Activated CD8-positive, alpha-beta T cell treated with anti-CD3 and anti-CD28 coated beads for 36 hours (primary cell): ENCODE measurements at regions not wholly inside any gene's neighbourhood (a gene's known extent, or its start where the extent isn't known, plus 50 kb on each side); places are given as distances from the start of the nearest gene placed in this dataset.
"Not testable (repeated sequence)": the region's sequence is repeated elsewhere in the genome, so short reads cannot be mapped to it uniquely, and the experiment has no call there.

Experiments used
- ATAC-seq: fragments of 200-7000 bp; cut with Tn5 transposase; one replicate; pipeline ENCODE4 v1.10.0; 2021; ENCODE audit warnings: mild to moderate bottlenecking, moderate library complexity
- CTCF ChIA-PET: fragments of 350-600 bp; sonication (Branson Sonifier 250); formaldehyde crosslinking; loops from one replicate; lab custom pipeline; 2021; ENCODE audit warnings: antibody characterized with exemption; lab: Charles Lee
- POLR2A ChIA-PET: fragments of 350-600 bp; sonication (Branson Sonifier 250); formaldehyde crosslinking; loops from one replicate; lab custom pipeline; 2021; ENCODE audit warnings: antibody characterized with exemption; lab: Charles Lee
- DNase-seq: peaks from one replicate; pipeline ENCODE4 v3.0.0-alpha.2; 2020
- H3K27ac Mint-ChIP-seq: one replicate; pipeline ENCODE4 v1.8.0; 2021; ENCODE audit warnings: mild to moderate bottlenecking, mixed read lengths
- H3K27me3 Mint-ChIP-seq: one replicate; pipeline ENCODE4 v1.8.0; 2021; ENCODE audit warnings: mixed read lengths
- H3K36me3 Mint-ChIP-seq: one replicate; pipeline ENCODE4 v1.8.0; 2021; ENCODE audit warnings: low read depth, mixed read lengths
- H3K4me1 Mint-ChIP-seq: one replicate; pipeline ENCODE4 v1.8.0; 2021; ENCODE audit warnings: low read depth, mixed read lengths
- H3K4me3 Mint-ChIP-seq: one replicate; pipeline ENCODE4 v1.8.0; 2021; ENCODE audit warnings: mild to moderate bottlenecking, moderate library complexity, mixed read lengths
- H3K9me3 Mint-ChIP-seq: one replicate; pipeline ENCODE4 v1.8.0; 2021; ENCODE audit warnings: mixed read lengths
- intact Hi-C: fragments of 100-400 bp; cut with micrococcal nuclease; formaldehyde crosslinking; loops from one replicate; pipeline ENCODE4 v1.10.0; 2022
- TF ChIP-seq, protein P1 (sequence below): fragments of 200-600 bp; IDR thresholded peaks from one replicate; pipeline ENCODE4 v1.8.0; 2022; ENCODE audit warnings: antibody characterized with exemption, mild to moderate bottlenecking

DNA sequence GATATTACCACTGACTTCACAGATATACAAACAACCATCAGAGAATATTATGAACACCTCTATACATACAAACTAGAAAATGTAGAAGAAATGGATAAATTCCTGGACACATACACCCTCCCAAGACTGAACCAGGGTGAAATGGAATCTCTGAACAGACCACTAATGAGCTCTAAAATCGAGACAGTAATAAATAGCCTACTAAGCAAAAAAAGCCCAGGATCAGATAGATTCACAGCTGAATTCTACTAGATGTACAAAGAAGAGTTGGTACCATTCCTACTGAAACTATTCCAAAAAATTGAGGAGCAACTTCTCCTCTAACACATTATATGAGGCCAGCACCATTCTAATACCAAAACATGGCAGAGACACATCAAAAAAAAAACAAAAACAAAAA is 837.7 kb downstream of the FSCB start:
- no peak for ATAC-seq
- peaks cover 12% of the 10 kb centered on the region for H3K9me3 Mint-ChIP-seq
- CTCF ChIA-PET: no interaction called here
- no peaks in the 10 kb centered on the region for H3K4me1 Mint-ChIP-seq
- no peak overlapping the region for H3K4me3 Mint-ChIP-seq
- DNase-seq: no peak
- H3K36me3 Mint-ChIP-seq: no peaks in the 10 kb centered on the region
- no peaks in the 10 kb centered on the region for H3K27me3 Mint-ChIP-seq
- H3K27ac Mint-ChIP-seq: no peak overlapping the region
- TF ChIP-seq, protein P1, sequence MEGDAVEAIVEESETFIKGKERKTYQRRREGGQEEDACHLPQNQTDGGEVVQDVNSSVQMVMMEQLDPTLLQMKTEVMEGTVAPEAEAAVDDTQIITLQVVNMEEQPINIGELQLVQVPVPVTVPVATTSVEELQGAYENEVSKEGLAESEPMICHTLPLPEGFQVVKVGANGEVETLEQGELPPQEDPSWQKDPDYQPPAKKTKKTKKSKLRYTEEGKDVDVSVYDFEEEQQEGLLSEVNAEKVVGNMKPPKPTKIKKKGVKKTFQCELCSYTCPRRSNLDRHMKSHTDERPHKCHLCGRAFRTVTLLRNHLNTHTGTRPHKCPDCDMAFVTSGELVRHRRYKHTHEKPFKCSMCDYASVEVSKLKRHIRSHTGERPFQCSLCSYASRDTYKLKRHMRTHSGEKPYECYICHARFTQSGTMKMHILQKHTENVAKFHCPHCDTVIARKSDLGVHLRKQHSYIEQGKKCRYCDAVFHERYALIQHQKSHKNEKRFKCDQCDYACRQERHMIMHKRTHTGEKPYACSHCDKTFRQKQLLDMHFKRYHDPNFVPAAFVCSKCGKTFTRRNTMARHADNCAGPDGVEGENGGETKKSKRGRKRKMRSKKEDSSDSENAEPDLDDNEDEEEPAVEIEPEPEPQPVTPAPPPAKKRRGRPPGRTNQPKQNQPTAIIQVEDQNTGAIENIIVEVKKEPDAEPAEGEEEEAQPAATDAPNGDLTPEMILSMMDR: no peak
- intact Hi-C loops: no loop called here
- POLR2A ChIA-PET: no interaction called here

DNA sequence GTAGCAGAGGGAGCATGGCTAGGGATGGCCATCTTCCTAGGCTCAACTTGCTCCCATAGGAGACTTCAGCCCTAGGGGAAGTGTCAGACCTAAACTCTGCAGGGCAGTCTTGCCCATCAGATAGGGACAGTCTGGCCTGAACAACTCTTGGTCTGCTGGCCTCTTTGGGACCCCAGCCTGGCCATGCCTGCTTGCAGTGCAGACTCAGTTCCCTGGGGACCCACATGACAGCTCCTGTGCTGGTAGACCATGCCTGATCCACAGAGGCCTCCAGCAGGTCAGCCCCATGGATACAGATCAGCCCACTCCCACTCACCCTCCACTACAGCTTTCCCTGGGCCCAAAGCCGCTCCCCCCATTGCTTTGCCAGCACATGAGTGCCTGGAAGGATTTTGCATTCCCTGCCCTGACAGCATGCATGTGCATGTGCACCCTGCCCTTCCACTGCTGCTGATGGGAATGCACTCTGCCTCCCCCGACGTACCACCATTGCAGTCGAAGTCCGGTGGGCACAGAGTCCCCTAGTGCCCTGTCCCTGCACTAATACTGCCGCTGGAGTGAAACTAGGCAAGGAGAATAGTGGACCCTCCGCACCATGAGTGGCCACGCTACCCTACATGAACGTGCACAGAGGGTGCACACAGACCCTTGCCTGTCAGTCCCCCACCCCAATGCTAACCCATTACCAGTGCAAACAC is 841.4 kb downstream of the FSCB start:
- H3K4me3 Mint-ChIP-seq: no peak overlapping the region
- H3K9me3 Mint-ChIP-seq: peaks cover 9% of the 10 kb centered on the region
- H3K4me1 Mint-ChIP-seq: no peaks in the 10 kb centered on the region
- CTCF ChIA-PET: no interaction called here
- ATAC-seq: no peak
- H3K36me3 Mint-ChIP-seq: no peaks in the 10 kb centered on the region
- no peak for DNase-seq
- no peaks in the 10 kb centered on the region for H3K27me3 Mint-ChIP-seq
- POLR2A ChIA-PET: no interaction called here
- no peak overlapping the region for H3K27ac Mint-ChIP-seq
- intact Hi-C loops: no loop called here
- TF ChIP-seq, protein P1: no peak

DNA sequence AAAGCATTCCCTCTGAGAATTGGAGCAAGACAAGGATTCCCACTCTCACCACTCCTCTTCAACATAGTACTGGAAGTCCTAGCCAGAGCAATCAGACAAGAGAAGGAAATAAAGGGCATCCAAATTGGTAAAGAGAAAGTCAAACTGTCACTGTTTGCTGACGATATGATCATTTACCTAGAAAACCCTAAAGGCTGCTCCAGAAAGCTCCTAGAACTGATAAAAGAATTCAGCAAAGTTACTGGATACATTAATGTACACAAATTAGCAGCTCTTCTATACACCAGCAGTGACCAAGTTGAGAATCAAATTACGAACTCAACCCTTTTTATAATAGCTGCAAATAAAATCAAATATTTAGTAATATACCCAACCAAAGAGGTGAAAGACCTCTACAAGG is 851.9 kb downstream of the FSCB start:
- POLR2A ChIA-PET, intact Hi-C loops, H3K27ac Mint-ChIP-seq, DNase-seq, ATAC-seq, CTCF ChIA-PET, H3K36me3 Mint-ChIP-seq, H3K4me3 Mint-ChIP-seq, H3K27me3 Mint-ChIP-seq, H3K4me1 Mint-ChIP-seq: not testable (repeated sequence)
- peaks cover 10% of the 10 kb centered on the region for H3K9me3 Mint-ChIP-seq

DNA sequence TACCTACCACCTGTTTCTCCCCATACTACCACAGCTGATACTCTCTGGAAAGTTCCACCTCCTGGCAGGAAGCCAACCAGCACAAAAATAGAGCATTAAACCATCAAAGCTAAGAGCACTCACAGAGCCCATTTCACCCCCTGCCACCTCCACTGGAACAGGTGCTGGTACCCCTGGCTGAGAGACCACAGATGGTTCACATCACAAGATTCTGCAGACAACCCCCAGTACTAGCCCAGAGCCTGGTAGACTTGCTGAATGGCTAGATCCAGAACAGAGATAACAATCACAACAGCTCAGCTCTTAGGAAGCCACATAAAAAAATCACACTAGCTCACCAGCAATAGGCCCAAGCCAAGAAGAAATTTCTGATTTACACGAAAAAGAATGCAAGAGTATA is 855.2 kb downstream of the FSCB start:
- H3K4me1 Mint-ChIP-seq: no peaks in the 10 kb centered on the region
- no peaks in the 10 kb centered on the region for H3K27me3 Mint-ChIP-seq
- no peaks in the 10 kb centered on the region for H3K36me3 Mint-ChIP-seq
- ChIA-PET CTCF (no interaction called here), POLR2A (no interaction called here)
- intact Hi-C loops: no loop called here
- no peak overlapping the region for H3K4me3 Mint-ChIP-seq
- TF ChIP-seq, protein P1: no peak
- H3K27ac Mint-ChIP-seq: no peak overlapping the region
- ATAC-seq (no peak), DNase-seq (no peak)
- H3K9me3 Mint-ChIP-seq: peaks cover 13% of the 10 kb centered on the region

DNA sequence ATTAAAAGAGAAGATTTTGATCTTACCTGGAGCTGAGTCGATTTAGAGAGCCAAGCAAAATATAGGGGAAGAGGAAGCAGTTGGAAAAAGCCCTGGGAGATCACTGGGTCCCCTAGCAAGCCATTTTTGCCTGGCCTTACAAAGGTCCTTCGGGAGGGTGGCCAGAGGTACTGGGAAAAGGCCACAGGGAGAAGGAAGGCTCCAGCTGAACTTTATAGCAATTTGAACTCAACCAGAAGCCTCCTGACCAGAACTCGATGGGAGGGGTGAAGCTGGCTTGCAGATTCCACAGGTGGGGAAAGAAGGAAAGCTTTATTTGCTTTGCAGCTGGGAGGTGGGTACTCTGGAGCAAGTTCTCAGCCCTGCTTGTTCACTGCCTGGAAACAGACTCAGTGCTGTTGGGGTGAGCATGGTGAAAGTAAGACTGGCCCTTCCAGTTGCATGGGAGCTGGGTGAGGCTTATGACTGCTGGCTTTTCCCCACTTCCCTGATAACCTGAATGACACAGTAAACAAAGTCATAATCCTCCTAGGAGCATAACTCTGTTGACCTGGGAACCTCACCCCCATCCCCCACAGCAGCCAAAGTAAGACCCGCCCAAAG is 855.8 kb downstream of the FSCB start:
- DNase-seq (no peak), ATAC-seq (no peak)
- no peaks in the 10 kb centered on the region for H3K27me3 Mint-ChIP-seq
- TF ChIP-seq, protein P1: no peak
- no peaks in the 10 kb centered on the region for H3K4me1 Mint-ChIP-seq
- peaks cover 9% of the 10 kb centered on the region for H3K9me3 Mint-ChIP-seq
- ChIA-PET POLR2A (no interaction called here), CTCF (no interaction called here)
- intact Hi-C loops: no loop called here
- no peak overlapping the region for H3K27ac Mint-ChIP-seq
- no peak overlapping the region for H3K4me3 Mint-ChIP-seq
- H3K36me3 Mint-ChIP-seq: no peaks in the 10 kb centered on the region
